HL-60 (cell line): ENCODE measurements at regions not wholly inside any gene's neighbourhood (a gene's known extent, or its start where the extent isn't known, plus 50 kb on each side); places are given as distances from the start of the nearest gene placed in this dataset.

Source experiments
- DNase-seq, 2 experiments: peaks; one replicate each; pipeline ENCODE4 v3.0.0-alpha.2; 2010 to 2020; ENCODE audit warnings: low read depth in 1 of 2, low spot score in 1 of 2
- H3K27ac ChIP-seq: fragments of 250-450 bp; sonication (Bioruptor Pico); replicated peaks from 2 replicates; pipeline ENCODE4 v1.5.1; 2020; ENCODE audit warnings: mild to moderate bottlenecking, moderate library complexity
- H3K27me3 ChIP-seq: fragments of 250-450 bp; sonication (Bioruptor Pico); 2 replicates; pipeline ENCODE4 v1.5.1; 2021; ENCODE audit warnings: mild to moderate bottlenecking, moderate library complexity; ENCODE audit not compliant: insufficient read depth, poor library complexity, severe bottlenecking
- H3K4me3 ChIP-seq: replicated peaks from 2 replicates; pipeline ENCODE4 v1.5.1; 2011; ENCODE audit warnings: mild to moderate bottlenecking, control low read depth, low read length; ENCODE audit not compliant: insufficient read depth
- CTCF ChIP-seq: IDR thresholded peaks from one replicate; pipeline ENCODE4 v1.5.1; 2011; ENCODE audit warnings: low read length, control low read depth, inconsistent platforms; ENCODE audit not compliant: insufficient read depth
- GABPA ChIP-seq: IDR thresholded peaks from 2 replicates; pipeline ENCODE4 v1.6.1; 2012; ENCODE audit warnings: low read depth
- POLR2AphosphoS5 ChIP-seq: IDR thresholded peaks from 2 replicates; pipeline ENCODE4 v1.6.1; 2012; ENCODE audit warnings: low read depth
- SPI1 ChIP-seq: IDR thresholded peaks from 2 replicates; pipeline ENCODE4 v1.6.1; 2012; ENCODE audit warnings: low read depth, mild to moderate bottlenecking, borderline replicate concordance
- TF ChIP-seq, protein P1 (sequence below): IDR thresholded peaks from 2 replicates; pipeline ENCODE4 v1.6.1; 2012; ENCODE audit warnings: low read depth; ENCODE audit not compliant: insufficient replicate concordance

GRCh38 chr1:87212431-87213134 lies 116.1 kb upstream of the LMO4 start:
- no peak overlapping the region for H3K4me3 ChIP-seq
- no peak for TF ChIP-seq POLR2AphosphoS5
- TF ChIP-seq, protein P1, sequence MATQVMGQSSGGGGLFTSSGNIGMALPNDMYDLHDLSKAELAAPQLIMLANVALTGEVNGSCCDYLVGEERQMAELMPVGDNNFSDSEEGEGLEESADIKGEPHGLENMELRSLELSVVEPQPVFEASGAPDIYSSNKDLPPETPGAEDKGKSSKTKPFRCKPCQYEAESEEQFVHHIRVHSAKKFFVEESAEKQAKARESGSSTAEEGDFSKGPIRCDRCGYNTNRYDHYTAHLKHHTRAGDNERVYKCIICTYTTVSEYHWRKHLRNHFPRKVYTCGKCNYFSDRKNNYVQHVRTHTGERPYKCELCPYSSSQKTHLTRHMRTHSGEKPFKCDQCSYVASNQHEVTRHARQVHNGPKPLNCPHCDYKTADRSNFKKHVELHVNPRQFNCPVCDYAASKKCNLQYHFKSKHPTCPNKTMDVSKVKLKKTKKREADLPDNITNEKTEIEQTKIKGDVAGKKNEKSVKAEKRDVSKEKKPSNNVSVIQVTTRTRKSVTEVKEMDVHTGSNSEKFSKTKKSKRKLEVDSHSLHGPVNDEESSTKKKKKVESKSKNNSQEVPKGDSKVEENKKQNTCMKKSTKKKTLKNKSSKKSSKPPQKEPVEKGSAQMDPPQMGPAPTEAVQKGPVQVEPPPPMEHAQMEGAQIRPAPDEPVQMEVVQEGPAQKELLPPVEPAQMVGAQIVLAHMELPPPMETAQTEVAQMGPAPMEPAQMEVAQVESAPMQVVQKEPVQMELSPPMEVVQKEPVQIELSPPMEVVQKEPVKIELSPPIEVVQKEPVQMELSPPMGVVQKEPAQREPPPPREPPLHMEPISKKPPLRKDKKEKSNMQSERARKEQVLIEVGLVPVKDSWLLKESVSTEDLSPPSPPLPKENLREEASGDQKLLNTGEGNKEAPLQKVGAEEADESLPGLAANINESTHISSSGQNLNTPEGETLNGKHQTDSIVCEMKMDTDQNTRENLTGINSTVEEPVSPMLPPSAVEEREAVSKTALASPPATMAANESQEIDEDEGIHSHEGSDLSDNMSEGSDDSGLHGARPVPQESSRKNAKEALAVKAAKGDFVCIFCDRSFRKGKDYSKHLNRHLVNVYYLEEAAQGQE = no peak
- TF ChIP-seq GABPA = no peak
- no peak for TF ChIP-seq SPI1
- no peak for TF ChIP-seq CTCF
- H3K27ac ChIP-seq = no peak overlapping the region
- no peak for DNase-seq
- H3K27me3 ChIP-seq = no peaks in the 10 kb centered on the region

- Histone ChIP-seq H3K4me3 (no peak overlapping the region), H3K27me3 (no peaks in the 10 kb centered on the region), H3K27ac (no peak overlapping the region)
- TF ChIP-seq POLR2AphosphoS5 (no peak), SPI1 (no peak), CTCF (no peak), GABPA (no peak)
- TF ChIP-seq, protein P1 = no peak
- DNase-seq = no peak
Observed at GRCh38 chr1:87213135-87213515, 115.6 kb upstream of the LMO4 start.

- TF ChIP-seq GABPA (no peak), SPI1 (no peak)
- no peak overlapping the region for H3K27ac ChIP-seq
- no peak overlapping the region for H3K4me3 ChIP-seq
- no peaks in the 10 kb centered on the region for H3K27me3 ChIP-seq
- DNase-seq = no peak
Observed at GRCh38 chr1:87215592-87215991, 113.1 kb upstream of the LMO4 start.

GRCh38 chr1:87218618-87219017 lies 110.1 kb upstream of the LMO4 start:
- no peak overlapping the region for H3K4me3 ChIP-seq
- no peak for DNase-seq
- no peaks in the 10 kb centered on the region for H3K27me3 ChIP-seq
- no peak overlapping the region for H3K27ac ChIP-seq
- TF ChIP-seq, protein P1 = no peak
- TF ChIP-seq GABPA (no peak), POLR2AphosphoS5 (no peak), CTCF (no peak), SPI1 (no peak)
